Neutrophil (primary cell): ENCODE measurements at regions not wholly inside any gene's neighbourhood (a gene's known extent, or its start where the extent isn't known, plus 50 kb on each side); places are given as distances from the start of the nearest gene placed in this dataset.

Experiments used
- H3K27ac ChIP-seq: fragments of 200-600 bp; sonication (generic); 2 replicates; pipeline ENCODE4 v1.5.1; 2016; ENCODE audit warnings: mild to moderate bottlenecking, moderate library complexity
- H3K27me3 ChIP-seq: fragments of 200-600 bp; sonication (generic); 2 replicates; pipeline ENCODE4 v1.6.0; 2016; ENCODE audit warnings: mild to moderate bottlenecking
- H3K36me3 ChIP-seq: fragments of 200-600 bp; sonication (generic); 2 replicates; pipeline ENCODE4 v1.5.1; 2017
- H3K4me1 ChIP-seq, 2 experiments: fragments of 200-600 bp in 1 of 2; sonication (generic) in 1 of 2; 1 replicate in 1 of 2; 2 replicates in 1 of 2; pipeline versions ENCODE4 v1.5.1 to v1.6.1; 2013 to 2016; ENCODE audit warnings: low read depth in 1 of 2, low read length in 1 of 2, mild to moderate bottlenecking in 1 of 2, moderate library complexity in 1 of 2; ENCODE audit not compliant: control insufficient read depth in 1 of 2, insufficient read depth in 1 of 2
- H3K4me3 ChIP-seq, 2 experiments: fragments of 200-600 bp in 1 of 2; sonication (generic) in 1 of 2; 1 replicate in 1 of 2; 2 replicates in 1 of 2; pipeline ENCODE4 v1.5.1; 2013 to 2016; ENCODE audit warnings: low read depth in 1 of 2, low read length in 1 of 2, mild to moderate bottlenecking in 1 of 2, moderate library complexity in 1 of 2
- H3K9me3 ChIP-seq: fragments of 200-600 bp; sonication (generic); 2 replicates; pipeline ENCODE4 v1.5.1; 2016
- TF ChIP-seq, protein P1 (sequence below): fragments of 200-600 bp; sonication (generic); IDR thresholded peaks from 2 replicates; pipeline ENCODE4 v1.5.1; 2016; ENCODE audit warnings: antibody characterized with exemption

DNA sequence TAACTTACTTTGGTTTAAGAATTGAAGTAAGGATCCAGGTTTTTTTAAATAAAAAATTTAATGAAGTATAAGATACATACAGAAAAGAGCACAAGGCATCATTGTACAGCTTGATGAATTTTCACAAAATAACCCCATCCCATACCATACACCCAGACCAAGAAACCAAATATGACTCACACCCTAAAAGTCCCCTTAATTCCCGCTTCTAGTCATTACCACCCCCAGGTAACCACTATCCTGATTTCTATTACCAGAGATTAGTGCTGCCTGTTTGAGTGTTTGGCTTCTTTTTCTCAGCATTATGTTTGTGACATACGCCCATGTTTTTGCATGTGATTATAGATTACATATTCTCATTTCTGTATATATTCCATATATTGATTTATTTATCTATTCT is 98.5 kb upstream of the HIVEP3 start:
- H3K36me3 ChIP-seq = no peaks in the 10 kb centered on the region
- TF ChIP-seq, protein P1, sequence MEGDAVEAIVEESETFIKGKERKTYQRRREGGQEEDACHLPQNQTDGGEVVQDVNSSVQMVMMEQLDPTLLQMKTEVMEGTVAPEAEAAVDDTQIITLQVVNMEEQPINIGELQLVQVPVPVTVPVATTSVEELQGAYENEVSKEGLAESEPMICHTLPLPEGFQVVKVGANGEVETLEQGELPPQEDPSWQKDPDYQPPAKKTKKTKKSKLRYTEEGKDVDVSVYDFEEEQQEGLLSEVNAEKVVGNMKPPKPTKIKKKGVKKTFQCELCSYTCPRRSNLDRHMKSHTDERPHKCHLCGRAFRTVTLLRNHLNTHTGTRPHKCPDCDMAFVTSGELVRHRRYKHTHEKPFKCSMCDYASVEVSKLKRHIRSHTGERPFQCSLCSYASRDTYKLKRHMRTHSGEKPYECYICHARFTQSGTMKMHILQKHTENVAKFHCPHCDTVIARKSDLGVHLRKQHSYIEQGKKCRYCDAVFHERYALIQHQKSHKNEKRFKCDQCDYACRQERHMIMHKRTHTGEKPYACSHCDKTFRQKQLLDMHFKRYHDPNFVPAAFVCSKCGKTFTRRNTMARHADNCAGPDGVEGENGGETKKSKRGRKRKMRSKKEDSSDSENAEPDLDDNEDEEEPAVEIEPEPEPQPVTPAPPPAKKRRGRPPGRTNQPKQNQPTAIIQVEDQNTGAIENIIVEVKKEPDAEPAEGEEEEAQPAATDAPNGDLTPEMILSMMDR = no peak
- no peak overlapping the region for H3K4me3 ChIP-seq
- no peak overlapping the region for H3K27ac ChIP-seq
- no peaks in the 10 kb centered on the region for H3K27me3 ChIP-seq
- no peaks in the 10 kb centered on the region for H3K9me3 ChIP-seq
- H3K4me1 ChIP-seq = no peaks in the 10 kb centered on the region

DNA sequence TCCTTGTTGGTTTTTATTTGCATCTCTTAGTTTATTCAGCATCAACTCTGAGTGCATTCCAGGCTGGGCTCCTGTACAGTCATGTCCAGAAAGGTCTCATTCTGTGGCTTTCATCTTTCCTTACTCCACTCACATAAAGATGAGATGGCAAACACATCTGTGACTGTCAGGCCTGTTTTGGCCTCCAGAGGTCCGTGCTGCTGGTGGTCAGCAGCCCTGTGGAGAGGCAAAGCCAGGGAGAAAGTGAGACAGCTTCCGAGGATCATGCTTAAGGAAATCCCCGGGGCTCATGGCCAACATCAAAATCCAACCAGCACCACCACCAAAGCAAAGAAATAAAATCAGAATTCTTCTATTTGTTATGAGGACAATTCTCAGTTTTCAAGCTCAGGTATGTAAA is 96.1 kb upstream of the HIVEP3 start:
- Histone ChIP-seq H3K9me3 (no peaks in the 10 kb centered on the region), H3K4me1 (no peaks in the 10 kb centered on the region), H3K4me3 (no peak overlapping the region), H3K27me3 (no peaks in the 10 kb centered on the region), H3K27ac (no peak overlapping the region), H3K36me3 (no peaks in the 10 kb centered on the region)
- TF ChIP-seq, protein P1 = no peak

DNA sequence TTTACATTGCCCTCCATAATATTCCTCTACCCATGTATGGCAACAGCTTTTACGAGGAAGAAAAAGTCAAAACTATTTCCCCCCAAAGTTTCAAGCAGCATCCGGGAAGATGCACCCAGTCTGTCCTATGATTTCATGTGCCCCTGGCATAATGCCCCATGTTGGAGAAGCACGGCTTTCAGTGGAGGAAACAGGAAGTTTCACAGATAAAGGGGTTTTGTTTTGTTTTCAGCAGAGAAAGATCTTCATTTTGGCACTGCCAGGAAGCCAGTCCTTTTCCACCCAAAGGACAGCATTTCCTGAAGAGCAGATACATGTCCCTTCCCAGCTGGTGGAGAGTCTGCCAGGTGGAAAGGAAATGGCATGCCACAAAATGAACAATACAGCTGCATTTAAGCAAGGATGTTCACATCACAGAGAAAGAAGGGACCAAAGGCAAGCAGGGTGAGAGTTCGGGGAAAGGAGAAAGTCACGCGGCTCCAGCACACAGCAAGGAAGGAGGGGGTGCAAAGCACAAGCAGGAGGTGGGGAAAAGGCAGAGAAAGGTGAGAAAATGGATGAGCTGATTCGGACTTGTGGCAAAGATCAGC is 95.3 kb upstream of the HIVEP3 start:
- Histone ChIP-seq H3K27ac (no peak overlapping the region), H3K36me3 (no peaks in the 10 kb centered on the region)

DNA sequence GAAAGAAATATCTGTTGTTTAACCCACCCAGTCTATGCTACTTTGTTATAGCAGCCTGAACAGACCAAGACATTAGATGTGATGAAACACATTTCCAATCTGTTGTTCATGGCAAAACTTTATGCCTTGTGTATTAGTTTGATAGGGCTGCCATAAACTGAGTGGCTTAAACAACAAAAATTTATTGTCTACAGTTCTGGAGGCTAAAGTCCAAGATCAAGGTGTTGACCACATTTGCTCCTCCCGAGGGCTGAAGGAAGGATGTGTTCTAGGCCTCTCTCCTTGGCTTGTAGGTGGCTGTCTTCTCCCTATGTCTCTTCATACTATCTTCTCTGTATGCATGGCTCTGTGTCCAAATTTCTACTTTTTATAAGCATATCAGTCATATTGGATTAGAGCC is 94.1 kb upstream of the HIVEP3 start:
- H3K4me1 ChIP-seq = no peaks in the 10 kb centered on the region
- no peak overlapping the region for H3K4me3 ChIP-seq
- H3K36me3 ChIP-seq = no peaks in the 10 kb centered on the region
- H3K27ac ChIP-seq = no peak overlapping the region
- no peaks in the 10 kb centered on the region for H3K27me3 ChIP-seq
- H3K9me3 ChIP-seq = no peaks in the 10 kb centered on the region
- TF ChIP-seq, protein P1 = no peak

More for the DNA sequence above, 95.3 kb upstream of the HIVEP3 start:
- no peaks in the 10 kb centered on the region for H3K4me1 ChIP-seq
- TF ChIP-seq, protein P1 = no peak
- H3K4me3 ChIP-seq = no peak overlapping the region
- H3K9me3 ChIP-seq = no peaks in the 10 kb centered on the region
- H3K27me3 ChIP-seq = no peaks in the 10 kb centered on the region

DNA sequence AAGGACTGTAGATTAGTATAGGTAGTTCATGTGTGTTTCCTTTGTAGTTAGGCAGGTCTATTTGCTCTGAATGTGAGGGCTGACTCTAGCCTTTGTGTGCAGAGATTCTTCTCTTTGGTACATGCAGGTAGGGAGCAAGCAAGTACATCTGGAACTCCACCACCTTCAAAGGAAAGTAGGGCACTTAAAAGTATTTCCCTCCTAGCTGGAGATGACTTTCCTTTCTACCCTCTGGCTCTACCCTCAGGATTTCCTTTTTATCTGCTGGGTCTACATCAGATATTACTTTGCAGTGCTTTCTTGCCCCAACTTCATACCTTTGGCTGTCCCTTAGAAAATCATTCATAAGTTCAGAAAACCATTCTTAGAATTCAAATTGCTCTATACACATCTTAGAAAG is 91.7 kb upstream of the HIVEP3 start:
- TF ChIP-seq, protein P1 = no peak
- Histone ChIP-seq H3K36me3 (no peaks in the 10 kb centered on the region), H3K9me3 (no peaks in the 10 kb centered on the region), H3K27ac (no peak overlapping the region), H3K4me1 (no peaks in the 10 kb centered on the region), H3K27me3 (no peaks in the 10 kb centered on the region), H3K4me3 (no peak overlapping the region)

DNA sequence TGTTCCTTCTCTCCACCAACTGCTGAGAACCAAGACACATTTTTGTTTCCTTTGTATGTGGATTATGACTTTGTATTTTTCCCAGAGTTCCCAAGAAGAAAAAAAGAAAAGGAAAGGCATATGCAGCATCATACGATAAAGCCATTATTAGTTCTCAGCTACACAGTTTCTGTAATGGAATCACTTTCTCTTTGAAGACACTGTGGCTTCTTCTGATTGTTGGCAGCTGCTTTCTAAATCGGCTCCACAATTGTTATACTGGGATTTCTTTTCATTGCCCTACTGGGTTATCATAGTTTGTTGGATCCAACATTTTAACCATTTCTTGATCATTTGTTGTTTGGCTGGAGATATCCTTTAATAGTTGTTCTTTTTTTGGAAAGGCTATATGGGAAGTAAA is 89.5 kb upstream of the HIVEP3 start:
- Histone ChIP-seq H3K27ac (no peak overlapping the region), H3K36me3 (no peaks in the 10 kb centered on the region), H3K9me3 (no peaks in the 10 kb centered on the region), H3K4me3 (no peak overlapping the region), H3K4me1 (no peaks in the 10 kb centered on the region), H3K27me3 (no peaks in the 10 kb centered on the region)
- TF ChIP-seq, protein P1 = no peak
